SK-N-SH treated with all-trans-retinoic acid at 6 μM for 48 hours (cell line): ENCODE measurements at regions not wholly inside any gene's neighbourhood (a gene's known extent, or its start where the extent isn't known, plus 50 kb on each side); places are given as distances from the start of the nearest gene placed in this dataset.

ENCODE experiments used
- TOX ChIP-seq: fragments of 250-450 bp; sonication (Bioruptor Pico); IDR thresholded peaks from 2 replicates; pipeline ENCODE4 v1.8.0; 2021; ENCODE audit warnings: mild to moderate bottlenecking, moderate library complexity, borderline replicate concordance
- ZFP3 ChIP-seq: fragments of 250-450 bp; sonication (Bioruptor Pico); IDR thresholded peaks from 2 replicates; pipeline ENCODE4 v1.5.0; 2020; ENCODE audit warnings: mild to moderate bottlenecking, moderate library complexity
- ZFP30 ChIP-seq: fragments of 450-650 bp; formaldehyde crosslinking; IDR thresholded peaks from 2 replicates; pipeline ENCODE4 v1.5.0; 2022; ENCODE audit warnings: mild to moderate bottlenecking, moderate library complexity
- ZNF565 ChIP-seq: fragments of 450-650 bp; formaldehyde crosslinking; conservative IDR thresholded peaks from 2 replicates; pipeline ENCODE4 v1.5.0; 2020; ENCODE audit warnings: low read depth, mild to moderate bottlenecking, moderate library complexity
- ZNF8 ChIP-seq: fragments of 450-650 bp; formaldehyde crosslinking; IDR thresholded peaks from 2 replicates; pipeline ENCODE4 v1.5.0; 2020; ENCODE audit warnings: mild to moderate bottlenecking, moderate library complexity
- TF ChIP-seq, protein P1 (sequence below): fragments of 250-450 bp; sonication (Bioruptor Pico); IDR thresholded peaks from 2 replicates; pipeline ENCODE4 v1.5.0; 2020; ENCODE audit warnings: mild to moderate bottlenecking, moderate library complexity

DNA sequence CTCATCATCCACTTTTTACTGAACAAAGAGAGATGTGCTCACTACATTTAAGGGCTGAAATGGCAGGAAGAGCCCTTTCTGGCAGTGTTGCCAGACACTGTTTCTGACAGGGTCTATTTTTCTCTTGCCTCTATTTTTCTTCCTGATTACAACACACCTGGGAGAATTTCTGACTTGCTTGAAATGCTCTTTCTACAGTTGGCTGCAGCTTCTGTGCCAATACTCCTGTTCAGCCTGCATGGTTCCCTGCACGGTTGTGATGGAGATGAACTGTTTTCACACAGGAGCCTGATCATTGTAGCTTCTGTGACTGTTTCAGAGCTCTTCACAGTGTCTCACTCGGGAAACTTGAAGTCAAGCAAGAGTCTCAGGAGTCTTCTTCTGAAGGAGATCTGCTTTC, 83.0 kb upstream of the DLG1 start:
- TF ChIP-seq TOX (CRISPR knock-in tag) (no peak), ZFP3 (CRISPR knock-in tag) (no peak), ZFP30 (no peak), ZNF565 (CRISPR knock-in tag) (no peak), ZNF8 (CRISPR knock-in tag) (no peak)
- TF ChIP-seq, protein P1, sequence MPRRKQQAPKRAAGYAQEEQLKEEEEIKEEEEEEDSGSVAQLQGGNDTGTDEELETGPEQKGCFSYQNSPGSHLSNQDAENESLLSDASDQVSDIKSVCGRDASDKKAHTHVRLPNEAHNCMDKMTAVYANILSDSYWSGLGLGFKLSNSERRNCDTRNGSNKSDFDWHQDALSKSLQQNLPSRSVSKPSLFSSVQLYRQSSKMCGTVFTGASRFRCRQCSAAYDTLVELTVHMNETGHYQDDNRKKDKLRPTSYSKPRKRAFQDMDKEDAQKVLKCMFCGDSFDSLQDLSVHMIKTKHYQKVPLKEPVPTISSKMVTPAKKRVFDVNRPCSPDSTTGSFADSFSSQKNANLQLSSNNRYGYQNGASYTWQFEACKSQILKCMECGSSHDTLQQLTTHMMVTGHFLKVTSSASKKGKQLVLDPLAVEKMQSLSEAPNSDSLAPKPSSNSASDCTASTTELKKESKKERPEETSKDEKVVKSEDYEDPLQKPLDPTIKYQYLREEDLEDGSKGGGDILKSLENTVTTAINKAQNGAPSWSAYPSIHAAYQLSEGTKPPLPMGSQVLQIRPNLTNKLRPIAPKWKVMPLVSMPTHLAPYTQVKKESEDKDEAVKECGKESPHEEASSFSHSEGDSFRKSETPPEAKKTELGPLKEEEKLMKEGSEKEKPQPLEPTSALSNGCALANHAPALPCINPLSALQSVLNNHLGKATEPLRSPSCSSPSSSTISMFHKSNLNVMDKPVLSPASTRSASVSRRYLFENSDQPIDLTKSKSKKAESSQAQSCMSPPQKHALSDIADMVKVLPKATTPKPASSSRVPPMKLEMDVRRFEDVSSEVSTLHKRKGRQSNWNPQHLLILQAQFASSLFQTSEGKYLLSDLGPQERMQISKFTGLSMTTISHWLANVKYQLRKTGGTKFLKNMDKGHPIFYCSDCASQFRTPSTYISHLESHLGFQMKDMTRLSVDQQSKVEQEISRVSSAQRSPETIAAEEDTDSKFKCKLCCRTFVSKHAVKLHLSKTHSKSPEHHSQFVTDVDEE (CRISPR knock-in tag), result no peak
